ENCODE measurements at regions not wholly inside any gene's neighbourhood (a gene's known extent, or its start where the extent isn't known, plus 50 kb on each side); places are given as distances from the start of the nearest gene placed in this dataset.

DNA sequence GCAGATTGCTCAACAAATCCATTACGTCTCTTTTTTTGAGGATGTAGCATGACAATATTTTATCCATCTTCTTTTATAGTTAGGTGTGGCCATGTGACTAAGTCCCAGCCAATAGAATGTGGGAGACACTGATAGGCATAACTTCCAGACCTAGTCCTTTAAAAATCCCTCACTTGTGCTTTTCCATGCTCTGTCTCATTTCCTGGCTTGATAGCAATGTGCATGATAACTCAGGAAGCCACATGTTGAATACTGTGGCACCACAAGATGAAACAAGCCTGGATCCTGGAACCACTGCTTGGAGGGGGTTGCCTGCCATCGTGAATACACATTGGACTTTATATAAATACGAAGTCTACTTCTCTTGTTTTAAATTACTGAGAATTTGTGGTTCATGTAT, 184.0 kb upstream of the NEIL3 start:
- POLR2A ChIA-PET, result no interaction called here
- TF ChIP-seq, protein P1, sequence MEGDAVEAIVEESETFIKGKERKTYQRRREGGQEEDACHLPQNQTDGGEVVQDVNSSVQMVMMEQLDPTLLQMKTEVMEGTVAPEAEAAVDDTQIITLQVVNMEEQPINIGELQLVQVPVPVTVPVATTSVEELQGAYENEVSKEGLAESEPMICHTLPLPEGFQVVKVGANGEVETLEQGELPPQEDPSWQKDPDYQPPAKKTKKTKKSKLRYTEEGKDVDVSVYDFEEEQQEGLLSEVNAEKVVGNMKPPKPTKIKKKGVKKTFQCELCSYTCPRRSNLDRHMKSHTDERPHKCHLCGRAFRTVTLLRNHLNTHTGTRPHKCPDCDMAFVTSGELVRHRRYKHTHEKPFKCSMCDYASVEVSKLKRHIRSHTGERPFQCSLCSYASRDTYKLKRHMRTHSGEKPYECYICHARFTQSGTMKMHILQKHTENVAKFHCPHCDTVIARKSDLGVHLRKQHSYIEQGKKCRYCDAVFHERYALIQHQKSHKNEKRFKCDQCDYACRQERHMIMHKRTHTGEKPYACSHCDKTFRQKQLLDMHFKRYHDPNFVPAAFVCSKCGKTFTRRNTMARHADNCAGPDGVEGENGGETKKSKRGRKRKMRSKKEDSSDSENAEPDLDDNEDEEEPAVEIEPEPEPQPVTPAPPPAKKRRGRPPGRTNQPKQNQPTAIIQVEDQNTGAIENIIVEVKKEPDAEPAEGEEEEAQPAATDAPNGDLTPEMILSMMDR (IDR thresholded peaks at IDR 0.05; ENCODE audit: control extremely low read depth, extremely low read depth, low read depth, missing control alignments), result no peak
- no peak for DNase-seq (ENCODE audit: extremely low spot score)
- CTCF ChIA-PET, result interaction anchor here (1.2 kb wide), 1 partner anchor 31 kb away, joined by 3 read pairs; no protein-coding TSS in a partner anchor

DNA sequence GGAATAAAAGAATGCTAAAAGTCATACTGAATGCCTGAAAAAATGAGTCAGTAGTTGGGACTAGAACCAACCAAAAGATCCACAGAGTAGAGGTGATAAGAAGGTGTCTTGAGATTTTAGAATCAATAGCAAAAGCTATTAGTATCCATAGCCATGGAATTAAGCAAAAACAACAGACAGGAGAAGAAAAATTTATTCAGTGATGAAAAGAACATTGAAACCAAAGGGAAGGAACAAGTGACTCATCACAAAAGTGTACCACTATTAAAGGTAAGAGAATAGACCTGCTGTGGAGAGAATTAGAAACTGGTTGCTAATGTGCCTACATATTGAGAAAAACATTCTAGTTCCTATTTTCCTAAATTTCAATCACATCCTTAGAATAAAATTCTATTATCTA, 182.0 kb upstream of the NEIL3 start:
- CTCF ChIA-PET, result no interaction called here
- POLR2A ChIA-PET, result no interaction called here
- no peak for DNase-seq (ENCODE audit: extremely low spot score)
- TF ChIP-seq, protein P1 (IDR thresholded peaks at IDR 0.05; ENCODE audit: control extremely low read depth, extremely low read depth, low read depth, missing control alignments), result no peak

DNA sequence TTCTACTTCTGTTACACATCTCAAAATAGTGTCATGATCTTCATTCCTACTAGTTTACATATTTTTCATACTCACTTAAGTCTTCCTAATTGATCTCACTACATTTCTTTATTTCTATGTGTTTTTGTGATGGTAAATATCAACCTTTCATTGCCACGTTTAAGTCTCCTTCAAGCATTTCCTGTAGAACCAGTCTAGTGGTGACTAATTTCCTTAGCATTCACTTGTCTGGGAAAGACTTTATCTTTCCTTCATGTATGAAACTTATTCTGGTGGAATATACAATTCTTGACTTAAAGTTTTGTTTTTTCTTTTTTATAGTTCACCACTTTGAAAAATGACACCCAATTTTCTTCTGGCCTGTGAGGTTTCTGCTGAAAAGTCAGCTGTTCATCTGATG, 181.4 kb upstream of the NEIL3 start:
- TF ChIP-seq, protein P1 (IDR thresholded peaks at IDR 0.05; ENCODE audit: control extremely low read depth, extremely low read depth, low read depth, missing control alignments), result no peak
- DNase-seq (ENCODE audit: extremely low spot score), result no peak
- ChIA-PET POLR2A (no interaction called here), CTCF (no interaction called here)

DNA sequence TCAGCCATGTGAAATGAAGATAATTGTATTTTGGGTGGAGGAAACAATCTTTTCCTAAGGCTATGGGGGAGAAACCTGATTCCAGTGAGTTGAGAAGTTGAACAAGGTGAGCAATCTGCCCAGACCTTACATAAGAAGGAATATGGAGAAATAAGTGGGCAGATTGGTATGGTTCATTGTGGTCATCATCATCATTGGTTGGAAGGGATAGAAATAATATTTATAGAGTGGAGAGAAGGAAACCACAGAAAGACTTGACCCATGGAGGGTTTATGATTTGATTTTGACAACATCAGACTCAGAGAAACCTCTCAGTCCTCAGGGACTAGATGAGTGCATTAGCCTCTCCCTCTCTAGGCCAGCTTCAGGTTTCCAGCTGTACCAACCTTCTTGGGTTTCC, 177.9 kb upstream of the NEIL3 start:
- TF ChIP-seq, protein P1 (IDR thresholded peaks at IDR 0.05; ENCODE audit: control extremely low read depth, extremely low read depth, low read depth, missing control alignments), result no peak
- ChIA-PET CTCF (no interaction called here), POLR2A (no interaction called here)
- no peak for DNase-seq (ENCODE audit: extremely low spot score)

DNA sequence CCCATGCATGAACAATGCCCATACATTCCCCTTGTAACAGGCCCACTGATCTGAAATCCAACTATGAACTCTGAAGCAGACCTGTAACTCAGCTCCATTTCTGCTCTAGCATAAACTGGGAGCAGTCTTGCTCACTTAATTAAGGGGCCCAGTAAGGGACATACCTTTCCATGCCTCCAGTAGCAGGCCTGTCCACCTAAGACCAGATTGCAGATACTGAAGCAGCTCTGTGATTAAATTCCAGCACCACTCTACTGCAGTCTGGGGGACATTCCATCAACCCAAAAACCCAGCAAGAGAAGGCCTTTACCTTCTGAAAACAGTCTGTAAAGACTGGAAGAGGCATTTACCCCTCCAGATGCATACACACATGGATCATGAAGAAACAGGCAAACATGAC, 162.0 kb upstream of the NEIL3 start:
- no peak for DNase-seq (ENCODE audit: extremely low spot score)
- ChIA-PET POLR2A (no interaction called here), CTCF (interaction anchor here (1.6 kb wide), 1 partner anchor 23 kb away, joined by 3 read pairs; no protein-coding TSS in a partner anchor)
- TF ChIP-seq, protein P1 (IDR thresholded peaks at IDR 0.05; ENCODE audit: control extremely low read depth, extremely low read depth, low read depth, missing control alignments), result no peak

DNA sequence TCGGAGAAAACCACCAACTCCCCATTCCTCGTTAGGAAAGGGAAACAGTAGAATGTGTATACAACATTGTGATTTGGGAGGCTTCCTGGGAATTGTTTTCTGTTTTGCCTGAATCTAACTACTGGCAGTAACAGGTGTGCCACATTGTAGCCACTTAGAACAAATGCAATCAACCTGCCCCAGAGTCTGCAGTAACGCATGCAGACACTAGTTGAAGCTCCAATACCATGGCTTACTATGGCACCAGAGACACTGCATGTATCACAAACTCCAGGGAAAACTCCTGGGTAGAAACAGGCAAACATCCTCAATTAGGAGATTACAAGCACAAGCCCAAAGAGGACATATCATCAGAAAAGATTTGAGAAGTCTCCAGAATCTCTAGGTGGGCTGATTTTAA, 154.2 kb upstream of the NEIL3 start:
- ChIA-PET CTCF (no interaction called here), POLR2A (no interaction called here)
- DNase-seq (ENCODE audit: extremely low spot score), result no peak
- TF ChIP-seq, protein P1 (IDR thresholded peaks at IDR 0.05; ENCODE audit: control extremely low read depth, extremely low read depth, low read depth, missing control alignments), result no peak

DNA sequence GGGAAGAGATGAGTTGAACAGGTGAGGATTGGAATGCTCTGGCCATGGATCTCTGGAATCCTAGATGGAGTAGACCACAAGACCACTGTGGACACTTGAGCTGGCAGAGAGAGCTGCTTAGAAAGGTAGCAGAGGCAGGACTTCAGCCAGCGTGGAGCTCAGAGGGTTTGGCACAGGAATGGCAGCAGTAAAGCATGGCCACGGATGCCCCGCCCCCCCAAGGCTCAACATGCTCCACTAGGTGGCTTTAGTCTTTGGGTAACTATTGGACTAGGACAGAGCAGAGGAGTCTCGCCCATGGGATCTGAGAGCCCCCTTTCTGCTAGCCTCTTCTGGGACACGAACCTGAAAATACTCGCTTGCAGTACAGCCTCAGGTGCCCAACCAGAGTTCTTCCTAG, 150.1 kb upstream of the NEIL3 start:
- ChIA-PET POLR2A (no interaction called here), CTCF (no interaction called here)
- no peak for DNase-seq (ENCODE audit: extremely low spot score)
- TF ChIP-seq, protein P1 (IDR thresholded peaks at IDR 0.05; ENCODE audit: control extremely low read depth, extremely low read depth, low read depth, missing control alignments), result no peak
